G401 (cell line): ENCODE measurements at regions not wholly inside any gene's neighbourhood (a gene's known extent, or its start where the extent isn't known, plus 50 kb on each side); places are given as distances from the start of the nearest gene placed in this dataset.

Experiments used
- DNase-seq: peaks from one replicate; pipeline ENCODE4 v3.0.0-alpha.2; 2015; ENCODE audit warnings: low spot score
- in situ Hi-C: cut with HindIII; loops from 2 replicates; pipeline ENCODE4 v1.10.0; 2016; ENCODE audit warnings: low sequenced_read_pairs, mixed read lengths

- peak; percentile 0 for DNase-seq
- in situ Hi-C loops = no loop called here
Measured at GRCh38 chrX:98795636-98796035, 1614.4 kb downstream of the PCDH19 start.

DNA sequence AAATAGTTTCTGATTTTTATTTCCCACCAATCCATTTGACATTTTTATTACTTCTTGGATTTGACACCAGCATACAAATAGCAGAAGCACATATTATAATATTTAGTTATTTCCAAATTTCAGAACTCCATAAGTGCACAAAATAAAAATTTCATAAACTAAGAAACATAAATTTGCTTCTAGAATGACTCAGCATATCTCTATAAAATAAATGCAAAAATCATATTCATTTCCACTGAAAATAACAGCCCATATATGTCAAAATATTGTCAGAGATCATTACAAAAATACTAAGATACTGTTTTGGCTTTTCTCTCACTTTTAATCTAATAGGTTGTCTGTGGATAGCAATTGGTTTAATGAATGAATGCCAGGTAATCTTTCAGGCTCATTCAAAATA, 1654.2 kb downstream of the PCDH19 start:
- in situ Hi-C loops = no loop called here
- DNase-seq = no peak

- in situ Hi-C loops = no loop called here
- DNase-seq = no peak
Measured at GRCh38 chrX:98731821-98732220, 1678.3 kb downstream of the PCDH19 start.

- in situ Hi-C loops = no loop called here
- DNase-seq = no peak
Measured at GRCh38 chrX:98717970-98718369, 1692.1 kb downstream of the PCDH19 start.
